Peyer's patch (tissue), 4 donors: ENCODE measurements at regions not wholly inside any gene's neighbourhood (a gene's known extent, or its start where the extent isn't known, plus 50 kb on each side); places are given as distances from the start of the nearest gene placed in this dataset.

Source experiments
- DNase-seq, 3 donors: peaks; one replicate each; pipeline ENCODE4 v3.0.0-alpha.2; 2017 to 2019
- H3K27ac ChIP-seq, 4 donors: fragments of 200-600 bp; sonication (generic); one replicate each; pipeline ENCODE4 v1.5.1; 2016 to 2019
- H3K27me3 ChIP-seq, 2 donors: fragments of 200-600 bp; sonication (generic); one replicate each; pipeline ENCODE4 v1.5.1; 2019
- H3K36me3 ChIP-seq, 3 donors: fragments of 200-600 bp; sonication (generic); one replicate each; pipeline ENCODE4 v1.5.1; 2016 to 2019
- H3K4me1 ChIP-seq, 4 donors: fragments of 200-600 bp; sonication (generic); one replicate each; pipeline ENCODE4 v1.5.1; 2016 to 2019
- H3K4me3 ChIP-seq, 4 donors: fragments of 200-600 bp; sonication (generic); 1 replicate in 3 of 4; 2 replicates in 1 of 4; pipeline ENCODE4 v1.5.1; 2016 to 2019; ENCODE audit warnings: mild to moderate bottlenecking in 1 of 4
- H3K9me3 ChIP-seq, 4 donors: fragments of 200-600 bp; sonication (generic); one replicate each; pipeline ENCODE4 v1.5.1; 2016 to 2019; ENCODE audit warnings: mild to moderate bottlenecking in 1 of 4
- CTCF ChIP-seq, 6 experiments: fragments of 450-650 bp in 4 of 6; fragments of 200-600 bp in 2 of 6; sonication (generic) in 1 of 6; IDR thresholded peaks; one replicate each; pipeline ENCODE4 v1.5.1; 2017 to 2019; ENCODE audit warnings: antibody characterized with exemption in 6 of 6, mild to moderate bottlenecking in 3 of 6, moderate library complexity in 1 of 6
- POLR2A ChIP-seq, 2 donors: fragments of 450-650 bp; IDR thresholded peaks; one replicate each; pipeline ENCODE4 v1.5.1; 2017; ENCODE audit warnings: antibody characterized with exemption in 2 of 2, mild to moderate bottlenecking in 2 of 2, moderate library complexity in 2 of 2

GRCh38 chr11:39209981-39210380 lies 2249.5 kb downstream of the LRRC4C start:
- no peaks in the 10 kb centered on the region for H3K9me3 ChIP-seq
- no peak for TF ChIP-seq CTCF (IDR thresholded peaks at IDR 0.05)
- TF ChIP-seq POLR2A (IDR thresholded peaks at IDR 0.05): no peak
- no peak for DNase-seq

DNA sequence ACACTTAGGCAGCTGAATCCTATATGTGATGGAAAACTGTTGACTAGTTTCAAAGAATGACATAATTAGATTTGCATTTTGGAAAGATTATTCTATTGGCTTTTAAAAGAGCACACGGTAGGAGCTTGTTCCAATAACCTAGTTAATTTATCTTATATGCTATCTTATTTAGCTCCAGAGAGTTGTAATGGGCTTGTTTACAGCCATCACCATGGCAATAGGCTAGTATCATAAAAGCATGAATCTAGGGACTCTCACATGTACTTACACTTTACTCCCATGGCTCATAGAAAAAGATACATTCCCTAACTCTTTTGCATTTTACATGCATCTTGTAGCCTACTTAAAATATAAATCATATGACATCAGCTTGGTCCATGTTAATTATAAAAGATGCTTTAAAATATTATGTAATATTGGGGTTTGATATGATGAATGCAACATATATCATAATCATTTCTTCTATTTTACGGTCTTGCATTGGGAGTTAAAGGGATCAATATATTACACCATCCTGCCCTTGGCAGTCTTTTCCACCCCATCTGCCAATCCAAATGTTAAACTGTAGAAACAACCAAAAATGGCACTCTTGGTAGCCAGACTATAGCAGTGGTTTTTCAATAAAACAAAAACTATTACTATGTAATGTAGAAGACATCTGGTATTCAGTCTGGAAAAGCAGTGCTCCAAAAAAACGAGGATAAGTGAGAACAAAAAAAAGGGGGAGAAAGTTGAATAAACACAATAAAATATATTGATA lies 2254.0 kb downstream of the LRRC4C start:
- Histone ChIP-seq H3K4me1 (no peaks in the 10 kb centered on the region), H3K9me3 (no peaks in the 10 kb centered on the region), H3K36me3 (no peaks in the 10 kb centered on the region), H3K27me3 (no peaks in the 10 kb centered on the region), H3K4me3 (no peak overlapping the region), H3K27ac (no peak overlapping the region)
- DNase-seq: no peak
- TF ChIP-seq POLR2A (IDR thresholded peaks at IDR 0.05) (no peak), CTCF (IDR thresholded peaks at IDR 0.05) (no peak)

More at GRCh38 chr11:39209981-39210380, 2249.5 kb downstream of the LRRC4C start:
- no peaks in the 10 kb centered on the region for H3K36me3 ChIP-seq
- H3K4me1 ChIP-seq: no peaks in the 10 kb centered on the region
- no peak overlapping the region for H3K4me3 ChIP-seq
- no peak overlapping the region for H3K27ac ChIP-seq
- H3K27me3 ChIP-seq: no peaks in the 10 kb centered on the region

GRCh38 chr11:39192671-39193070 lies 2266.8 kb downstream of the LRRC4C start:
- no peaks in the 10 kb centered on the region for H3K36me3 ChIP-seq
- H3K4me3 ChIP-seq: no peak overlapping the region
- H3K27me3 ChIP-seq: no peaks in the 10 kb centered on the region
- no peaks in the 10 kb centered on the region for H3K4me1 ChIP-seq
- no peak for DNase-seq
- TF ChIP-seq CTCF (IDR thresholded peaks at IDR 0.05): no peak
- TF ChIP-seq POLR2A (IDR thresholded peaks at IDR 0.05): no peak
- no peak overlapping the region for H3K27ac ChIP-seq
- H3K9me3 ChIP-seq: no peaks in the 10 kb centered on the region

DNA sequence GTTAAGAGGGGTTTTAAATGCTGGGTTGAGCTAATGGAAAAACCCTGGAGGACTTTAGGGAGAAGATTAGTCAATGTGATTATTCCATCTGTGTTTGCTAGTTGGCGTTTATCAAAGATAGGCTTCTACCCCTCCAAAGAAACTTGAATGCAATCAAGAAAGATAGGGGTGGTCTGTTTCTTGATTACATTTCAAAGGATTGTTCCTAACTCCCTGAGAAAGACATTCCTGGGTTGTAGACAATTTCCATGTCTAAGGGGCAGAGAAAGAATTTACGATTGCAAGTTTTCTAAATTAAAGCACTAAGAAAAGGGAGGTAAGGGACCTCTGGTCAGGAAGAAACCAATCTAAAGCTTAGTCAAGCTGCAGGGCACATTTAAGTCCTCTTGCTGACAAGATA lies 2268.7 kb downstream of the LRRC4C start:
- no peaks in the 10 kb centered on the region for H3K9me3 ChIP-seq
- DNase-seq: no peak
- no peak overlapping the region for H3K27ac ChIP-seq
- no peaks in the 10 kb centered on the region for H3K4me1 ChIP-seq
- TF ChIP-seq POLR2A (IDR thresholded peaks at IDR 0.05) (no peak), CTCF (IDR thresholded peaks at IDR 0.05) (no peak)
- no peaks in the 10 kb centered on the region for H3K27me3 ChIP-seq
- no peaks in the 10 kb centered on the region for H3K36me3 ChIP-seq
- H3K4me3 ChIP-seq: no peak overlapping the region

DNA sequence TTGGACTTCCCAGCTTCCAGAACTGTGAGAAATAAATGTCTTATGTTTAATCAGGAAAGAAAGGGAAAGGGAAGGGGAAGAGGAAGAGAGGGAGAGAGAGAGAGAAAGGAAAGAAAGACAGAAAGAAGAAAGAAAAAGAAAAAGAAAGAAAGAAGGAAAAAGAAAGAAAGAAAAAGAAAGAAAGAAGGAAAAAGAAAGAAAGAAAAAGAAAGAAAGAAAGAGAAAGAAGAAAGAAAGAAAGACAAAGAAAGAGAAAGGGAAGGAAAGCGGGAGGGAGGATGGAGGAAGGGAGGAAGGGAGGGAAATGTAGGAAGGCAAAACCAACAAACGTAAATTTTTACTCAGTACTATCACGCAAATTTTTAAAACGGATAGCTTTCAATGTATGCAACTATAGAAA lies 2281.8 kb downstream of the LRRC4C start:
- no peaks in the 10 kb centered on the region for H3K9me3 ChIP-seq
- TF ChIP-seq CTCF (IDR thresholded peaks at IDR 0.05) (no peak), POLR2A (IDR thresholded peaks at IDR 0.05) (no peak)
- no peak overlapping the region for H3K4me3 ChIP-seq
- DNase-seq: no peak
- H3K36me3 ChIP-seq: no peaks in the 10 kb centered on the region
- H3K27me3 ChIP-seq: no peaks in the 10 kb centered on the region
- no peak overlapping the region for H3K27ac ChIP-seq
- no peaks in the 10 kb centered on the region for H3K4me1 ChIP-seq
